IPS DF 4.7 (cell line): ENCODE measurements at regions not wholly inside any gene's neighbourhood (a gene's known extent, or its start where the extent isn't known, plus 50 kb on each side); places are given as distances from the start of the nearest gene placed in this dataset.
"Not testable (repeated sequence)": the region's sequence is repeated elsewhere in the genome, so short reads cannot be mapped to it uniquely, and the experiment has no call there.

Experiments
- DNase-seq: peaks from one replicate; pipeline ENCODE4 v3.0.0-alpha.2; 2013; ENCODE audit warnings: low spot score; ENCODE audit errors: extremely low read depth

DNA sequence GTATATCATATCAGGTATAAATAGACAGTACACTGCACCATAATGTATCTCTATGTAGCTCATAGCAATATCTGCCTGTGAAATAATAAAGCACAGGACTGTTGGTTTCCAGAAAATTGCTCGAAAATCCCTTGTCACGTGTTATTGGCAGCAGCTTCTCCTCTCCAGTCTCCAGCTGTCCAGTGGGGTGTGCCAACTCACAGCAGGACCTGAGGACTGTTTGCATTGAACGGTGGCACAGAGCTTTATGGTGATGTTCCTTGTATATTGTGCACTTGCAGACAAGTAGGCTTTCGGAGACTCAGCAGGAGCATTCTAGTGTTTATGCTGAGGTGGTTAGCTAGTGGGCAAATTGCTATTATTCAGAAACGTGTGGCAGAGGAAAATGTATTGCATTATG, 182.2 kb upstream of the ATP5MC3 start:
- no peak for DNase-seq

DNA sequence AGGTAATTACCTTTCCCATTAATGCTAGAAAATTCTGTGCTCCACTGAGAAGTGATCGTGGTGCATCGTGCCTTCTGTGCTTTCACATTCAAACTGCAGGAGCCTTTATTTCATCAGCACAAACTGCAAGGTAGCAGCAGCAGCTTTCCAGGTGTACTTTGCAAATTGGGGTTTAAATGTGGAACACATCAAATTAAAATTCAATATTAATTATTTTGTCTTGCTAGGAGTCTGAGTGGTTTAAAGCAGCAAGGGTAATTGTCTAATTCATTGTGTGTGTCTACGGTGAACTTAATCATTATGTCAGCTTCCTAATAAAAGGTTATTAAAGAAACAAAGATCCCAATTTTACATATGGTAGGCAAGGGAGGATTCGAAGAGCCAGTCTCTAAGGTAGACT, 180.8 kb upstream of the ATP5MC3 start:
- no peak for DNase-seq

DNA sequence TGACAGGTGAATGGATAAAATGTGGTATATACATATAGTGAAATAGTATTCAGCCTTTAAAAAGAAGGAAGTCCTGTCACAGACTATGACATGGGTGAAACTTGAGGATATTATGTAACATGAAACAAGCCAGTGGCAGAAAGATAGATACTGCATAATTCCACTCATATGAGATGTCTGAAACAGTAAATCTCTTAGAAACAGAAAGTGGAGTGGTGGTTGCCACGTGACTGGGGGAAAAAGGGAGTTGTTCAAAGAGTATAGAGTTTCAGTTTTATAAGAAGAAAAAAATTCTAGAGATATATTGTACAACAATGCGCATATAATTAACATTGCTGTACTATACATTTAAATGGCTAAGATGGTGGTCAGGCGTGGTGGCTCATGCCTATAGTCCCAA, 178.2 kb upstream of the ATP5MC3 start:
- no peak for DNase-seq

DNA sequence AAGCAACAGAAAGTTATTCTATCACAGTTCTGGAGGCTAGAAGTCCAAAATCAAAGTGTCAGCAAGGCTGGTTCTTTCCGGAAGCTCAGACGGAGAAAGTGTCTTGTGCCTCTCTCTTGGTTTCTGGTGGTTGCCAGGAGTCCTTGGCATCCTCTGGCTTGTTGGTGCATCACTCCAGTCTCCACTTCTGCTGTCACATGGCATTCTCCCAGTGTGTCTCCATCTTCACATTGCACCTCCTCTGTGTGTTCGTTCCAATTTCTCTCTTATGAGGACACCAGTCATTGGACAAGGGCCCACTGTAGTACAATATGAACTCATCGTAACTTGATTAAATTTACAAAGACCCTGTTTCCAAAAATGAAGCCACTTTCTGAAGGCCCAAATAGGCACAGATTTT, 175.4 kb upstream of the ATP5MC3 start:
- no peak for DNase-seq

DNA sequence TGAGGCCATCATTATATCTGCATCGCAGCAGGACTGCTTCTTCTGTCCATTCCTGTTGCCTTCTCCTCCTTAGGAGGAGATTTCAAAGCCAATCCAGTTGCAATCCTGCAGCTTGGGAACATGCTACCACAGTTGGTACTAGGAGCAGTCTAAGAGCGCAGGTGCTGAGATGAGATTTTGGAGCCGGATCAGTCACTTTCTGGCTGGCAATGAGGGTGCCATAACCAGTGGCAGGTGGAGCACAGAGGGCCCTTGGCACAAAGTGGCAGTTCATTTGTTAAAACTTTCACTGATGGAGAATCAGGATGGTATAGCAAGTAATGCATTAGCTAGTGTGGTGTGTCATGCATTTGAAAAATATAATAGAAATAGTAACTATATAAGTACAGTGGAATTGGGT, 173.7 kb upstream of the ATP5MC3 start:
- no peak for DNase-seq

DNA sequence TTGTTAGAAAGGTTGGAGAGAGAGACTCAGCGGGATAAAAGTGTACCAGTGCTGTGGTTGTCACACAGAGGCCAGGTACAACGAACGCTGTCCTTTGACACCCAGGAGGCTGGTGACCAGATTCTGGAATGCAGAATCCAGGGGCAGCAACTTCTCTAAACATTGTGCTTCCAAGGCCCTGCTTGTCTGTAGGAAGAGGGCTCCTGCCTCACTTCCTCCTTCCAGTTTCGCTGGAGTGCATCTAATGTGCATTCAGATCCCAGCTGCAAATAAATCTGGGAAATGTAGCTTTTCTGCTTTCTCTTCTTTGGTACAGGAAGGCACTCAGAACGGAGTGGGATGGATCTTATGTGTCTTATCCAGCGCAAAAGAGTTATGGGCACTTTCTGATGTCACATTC, 171.8 kb upstream of the ATP5MC3 start:
- no peak for DNase-seq

DNA sequence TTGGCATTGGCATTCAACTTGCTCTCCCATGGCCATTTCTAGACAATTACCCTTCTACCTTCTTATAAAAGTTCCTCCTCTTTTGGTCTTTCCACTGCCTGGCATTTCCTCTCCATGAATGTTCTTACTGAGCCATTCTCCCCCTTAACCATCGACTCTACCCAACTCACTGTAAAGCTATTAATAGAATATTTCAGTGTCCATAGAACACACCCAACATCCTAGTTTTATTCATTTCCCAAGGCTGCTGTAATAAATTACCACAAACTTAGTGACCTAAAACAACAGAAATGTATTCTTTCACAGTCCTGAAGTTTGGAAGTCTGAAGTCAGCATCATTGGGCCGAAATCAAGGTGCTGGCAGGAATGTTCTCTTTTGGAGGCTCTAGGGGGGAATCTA, 170.0 kb upstream of the ATP5MC3 start:
- no peak for DNase-seq

DNA sequence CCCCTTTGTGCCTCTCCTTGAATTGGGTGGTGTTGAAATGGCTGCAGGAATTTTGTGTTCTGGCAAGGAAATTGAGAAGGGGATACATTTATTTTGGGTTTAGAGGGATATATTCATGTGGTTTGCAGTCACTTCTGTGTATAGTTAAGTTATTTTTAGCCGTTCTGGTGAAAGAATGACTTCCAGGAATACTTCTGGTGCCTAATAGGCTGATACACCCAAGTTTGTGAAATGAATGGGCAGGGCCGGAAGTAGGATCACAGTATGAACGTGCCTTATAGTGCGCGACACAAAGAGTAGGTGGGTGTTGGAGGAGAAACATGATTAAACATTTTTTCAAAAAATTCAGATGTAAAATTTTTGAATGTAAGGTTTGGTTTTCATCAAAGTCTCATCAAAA, 168.6 kb upstream of the ATP5MC3 start:
- no peak for DNase-seq

DNA sequence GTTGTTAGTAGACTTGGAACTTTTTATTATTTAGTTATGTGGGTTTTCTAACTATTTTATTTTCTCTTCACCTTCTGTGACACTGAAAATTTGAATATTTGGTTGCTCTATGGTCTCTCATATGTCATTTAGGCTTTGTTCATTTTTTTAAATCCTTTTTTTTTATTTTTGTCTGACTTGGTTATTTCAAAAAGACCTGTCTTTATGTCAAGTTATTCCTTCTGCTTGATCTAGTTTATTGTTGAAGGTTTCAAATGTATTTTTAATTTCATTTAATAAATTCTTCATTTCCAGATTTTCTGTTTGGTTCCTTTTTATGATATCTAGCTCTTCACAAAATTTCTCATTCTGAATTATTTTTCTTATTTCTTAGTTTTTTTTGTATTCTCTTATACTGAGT, 160.6 kb upstream of the ATP5MC3 start:
- DNase-seq: no peak

DNA sequence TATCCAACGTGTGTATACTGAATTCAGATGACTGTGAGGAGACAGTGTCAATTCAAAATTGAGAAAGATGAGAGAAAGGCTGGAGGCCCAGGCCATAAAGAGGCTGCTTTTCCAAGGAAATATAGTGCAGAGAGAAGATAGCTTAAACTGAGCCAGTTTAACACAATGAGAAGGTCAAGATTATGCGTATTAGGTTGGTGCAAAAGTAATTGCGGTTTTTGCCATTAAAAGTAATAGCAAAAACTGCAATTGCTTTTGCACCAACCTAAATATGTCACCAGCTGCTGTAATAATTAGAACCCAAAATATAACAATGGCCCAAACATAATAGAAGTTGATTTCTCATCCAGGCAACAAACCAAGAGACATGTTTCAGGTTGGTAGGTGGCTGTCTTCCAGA, 148.7 kb upstream of the ATP5MC3 start:
- no peak for DNase-seq

DNA sequence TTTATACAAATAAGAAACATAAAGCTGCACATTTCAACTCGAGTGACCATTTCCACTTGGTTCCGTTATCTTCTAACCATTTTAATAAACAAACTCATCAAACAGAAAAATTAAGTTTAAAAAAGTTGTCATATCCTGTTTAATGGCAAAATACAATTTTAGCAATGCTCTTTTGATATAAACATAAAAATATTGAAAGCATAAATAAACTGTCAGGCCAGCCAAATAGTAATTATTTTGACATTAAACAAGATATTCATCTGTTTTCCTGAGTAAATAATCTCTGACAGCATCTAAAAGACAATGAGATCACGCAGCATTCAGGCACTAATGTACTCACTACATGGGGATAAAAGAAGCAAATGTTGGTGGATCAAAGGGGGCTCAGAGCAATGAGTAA, 145.3 kb upstream of the ATP5MC3 start:
- no peak for DNase-seq

DNA sequence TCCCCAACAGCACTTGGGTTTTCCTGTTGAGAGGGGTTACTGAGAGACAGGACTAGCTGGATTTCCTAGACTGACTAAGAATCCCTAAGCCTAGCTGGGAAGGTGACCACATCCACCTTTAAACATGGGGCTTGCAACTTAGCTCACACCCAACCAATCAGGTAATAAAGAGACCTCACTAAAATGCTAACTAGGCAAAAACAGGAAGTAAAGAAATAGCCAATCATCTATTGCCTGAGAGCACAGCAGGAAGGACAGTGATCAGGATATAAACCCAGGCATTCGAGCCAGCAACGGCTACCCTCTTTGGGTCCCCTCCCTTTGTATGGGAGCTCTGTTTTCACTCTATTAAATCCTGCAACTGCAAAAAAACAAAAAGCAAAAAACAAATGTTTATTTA, 144.7 kb upstream of the ATP5MC3 start:
- not testable (repeated sequence) for DNase-seq

DNA sequence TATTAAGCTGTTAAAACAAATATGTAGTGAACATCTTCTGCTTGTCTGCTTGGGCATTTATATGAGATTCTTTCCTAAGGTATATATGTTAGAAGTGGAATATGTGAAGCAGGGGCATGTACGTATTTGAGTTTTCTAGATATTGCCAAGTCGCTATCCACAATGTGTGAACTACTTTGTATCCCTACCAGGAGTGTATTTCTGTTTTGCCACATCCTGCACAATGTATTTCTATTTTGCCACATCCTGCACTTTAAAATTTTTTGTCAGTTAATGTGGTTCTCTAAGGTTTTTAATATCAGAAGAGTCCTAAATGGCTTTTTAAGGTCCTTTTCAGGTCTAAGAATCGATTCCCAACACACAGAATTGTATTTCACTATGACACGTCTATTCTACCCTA, 141.7 kb upstream of the ATP5MC3 start:
- no peak for DNase-seq

DNA sequence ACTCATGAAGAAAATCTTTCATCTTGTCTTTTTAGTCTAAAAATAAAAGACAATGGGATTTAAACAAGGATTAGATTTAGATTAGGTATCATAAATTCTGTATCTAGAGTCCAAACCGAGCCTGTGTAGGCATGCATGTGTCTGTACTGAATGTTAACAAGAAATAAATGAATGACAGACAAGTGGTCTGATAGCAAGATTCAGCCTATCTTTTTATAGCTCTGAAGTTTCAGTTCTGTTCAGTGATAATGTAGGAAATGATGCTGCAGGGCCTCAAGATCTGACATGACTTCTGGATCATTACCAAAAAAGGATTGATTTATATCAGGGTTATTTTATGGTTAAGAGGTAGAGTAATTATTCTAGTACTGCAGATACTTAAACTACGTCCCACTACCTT, 137.0 kb upstream of the ATP5MC3 start:
- no peak for DNase-seq

DNA sequence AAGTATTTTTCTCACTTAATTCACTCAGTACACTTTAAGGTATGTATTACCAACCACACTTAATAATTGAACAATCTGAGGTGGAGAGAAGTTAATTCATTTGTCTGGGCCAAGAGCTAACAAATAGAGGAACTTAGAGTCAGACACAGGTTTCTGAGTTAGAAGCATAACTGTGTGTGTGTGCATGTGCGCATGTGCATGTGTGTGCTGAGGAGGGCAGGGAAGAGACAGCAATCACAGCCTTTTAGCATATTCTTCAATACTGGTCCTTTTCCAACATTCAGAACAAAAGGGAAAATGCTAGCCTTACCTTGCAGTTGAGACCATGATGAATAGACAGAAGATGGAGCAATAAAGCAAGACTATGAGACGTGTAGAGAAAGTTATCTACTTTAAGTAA, 136.2 kb upstream of the ATP5MC3 start:
- no peak for DNase-seq

DNA sequence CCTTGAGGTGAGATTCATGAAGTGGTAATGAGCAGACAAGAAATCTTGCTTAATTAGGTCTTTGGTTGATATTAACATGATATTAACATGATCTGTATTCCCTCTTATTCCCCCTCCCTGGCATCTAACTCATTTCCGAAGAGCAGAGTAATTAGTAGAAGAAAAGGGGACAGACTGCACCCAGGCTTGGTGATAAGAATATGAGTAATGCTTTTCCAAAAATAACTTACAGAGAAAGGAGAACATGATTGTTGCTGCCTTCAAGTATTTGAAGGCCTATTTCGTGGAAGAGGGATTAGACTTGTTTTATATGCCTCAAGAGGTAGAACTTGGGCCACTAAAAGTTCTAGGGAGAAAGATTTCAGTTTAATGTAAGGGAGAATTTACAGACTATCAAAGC, 130.6 kb upstream of the ATP5MC3 start:
- DNase-seq: no peak

DNA sequence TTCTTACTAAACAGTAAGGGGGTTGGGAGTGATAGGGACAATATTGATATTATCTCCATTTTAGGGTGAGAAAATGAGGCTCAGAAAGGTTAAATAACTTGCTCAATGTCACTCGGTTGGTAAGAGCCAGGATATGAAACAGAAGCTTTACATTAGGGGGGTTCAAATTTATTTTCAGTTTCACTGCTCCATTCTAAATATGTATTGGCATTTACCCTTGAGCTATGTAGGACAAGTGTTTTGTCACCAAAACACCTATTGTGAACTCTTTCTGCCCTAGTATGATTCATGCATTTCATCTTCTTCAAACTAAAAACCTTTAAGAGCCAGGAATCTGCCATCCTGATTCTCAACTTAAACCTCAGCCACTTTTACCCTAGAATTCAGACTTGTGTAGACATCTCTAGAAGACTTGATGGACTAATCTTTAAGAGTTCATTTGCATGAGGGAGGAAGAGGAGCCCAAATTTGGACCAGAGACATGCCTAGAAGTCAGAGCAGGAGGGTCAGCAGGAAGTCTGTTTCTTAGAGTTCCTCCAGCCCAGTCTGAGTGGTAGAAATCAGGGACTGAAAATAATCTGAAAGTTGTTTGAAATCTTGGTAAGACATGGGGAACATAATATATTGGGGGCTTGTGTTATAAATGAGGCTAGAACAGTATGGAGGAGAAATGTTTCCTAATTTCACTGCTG, 129.4 kb upstream of the ATP5MC3 start:
- no peak for DNase-seq

DNA sequence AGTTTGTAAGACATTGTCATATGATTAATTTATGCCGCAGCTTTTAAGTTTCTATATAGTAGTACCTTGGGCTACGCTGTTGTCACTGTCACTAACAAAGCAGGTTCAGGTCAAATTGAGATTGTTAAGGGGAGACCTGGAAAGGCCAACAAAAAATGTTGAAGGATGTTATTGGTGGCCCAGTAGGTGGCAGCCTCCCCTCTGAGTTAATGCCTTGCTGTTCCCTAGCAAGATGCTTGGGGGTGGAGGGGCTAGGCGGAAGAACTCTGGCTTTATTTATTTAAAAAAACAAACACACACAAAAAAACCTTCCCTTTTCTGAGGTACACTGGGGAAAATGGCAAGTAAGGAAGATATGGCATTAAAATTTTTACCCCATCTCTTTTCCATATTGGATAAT, 128.3 kb upstream of the ATP5MC3 start:
- DNase-seq: peak; percentile 7

DNA sequence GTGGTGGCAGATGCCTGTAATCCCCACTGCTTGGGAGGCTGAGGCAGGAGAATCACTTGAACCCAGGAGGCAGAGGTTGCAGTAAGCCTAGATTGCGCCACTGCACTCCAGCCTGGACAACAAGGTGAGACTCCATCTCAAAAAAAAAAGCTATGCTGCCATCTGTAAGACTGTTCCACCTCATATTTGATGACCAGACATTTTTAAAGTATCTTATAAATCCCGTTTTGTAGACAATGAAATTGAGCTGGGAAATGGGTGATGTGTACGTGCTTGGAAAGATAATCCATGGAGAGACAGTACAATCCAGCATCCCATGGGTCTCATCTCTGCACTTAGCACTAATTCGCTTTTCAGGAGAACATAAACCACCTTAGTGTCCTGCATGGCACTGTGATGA, 126.5 kb upstream of the ATP5MC3 start:
- no peak for DNase-seq

DNA sequence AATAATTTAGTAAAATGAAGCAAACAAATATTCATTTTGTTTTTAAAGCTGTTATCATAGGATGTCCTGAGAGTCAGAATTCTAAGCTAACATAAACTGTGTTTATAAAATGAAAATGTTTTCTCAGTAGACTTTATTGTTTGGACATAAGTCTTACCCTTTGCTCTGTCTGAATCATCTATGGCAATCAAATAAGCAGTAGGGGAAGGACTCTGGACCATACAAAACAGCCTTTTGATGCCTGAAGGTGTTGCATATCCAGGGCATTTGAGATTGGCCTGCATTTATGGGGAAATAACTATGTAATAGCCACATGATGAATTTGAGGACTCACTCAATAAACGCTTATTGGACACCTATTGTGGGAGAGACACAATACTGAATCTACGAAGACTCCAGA, 123.0 kb upstream of the ATP5MC3 start:
- no peak for DNase-seq

DNA sequence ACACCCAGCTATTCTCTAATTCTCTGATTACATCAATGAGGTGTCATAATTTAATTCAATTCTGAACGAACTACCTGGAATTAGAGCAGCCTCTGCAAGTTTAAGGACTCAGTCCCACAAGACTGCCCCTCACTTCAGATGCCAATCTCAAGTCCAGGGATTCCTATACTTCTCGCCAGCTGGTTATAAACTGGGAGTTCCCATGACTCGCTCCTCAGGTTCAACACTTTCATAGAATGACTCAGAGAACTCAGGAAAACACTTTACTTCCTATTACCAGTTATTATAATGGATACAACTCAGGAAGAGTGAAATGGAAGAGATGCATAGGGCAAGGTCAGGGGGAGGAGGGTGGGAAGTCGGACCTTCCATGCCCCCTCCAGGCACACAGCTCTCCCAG, 112.3 kb upstream of the ATP5MC3 start:
- DNase-seq: no peak

DNA sequence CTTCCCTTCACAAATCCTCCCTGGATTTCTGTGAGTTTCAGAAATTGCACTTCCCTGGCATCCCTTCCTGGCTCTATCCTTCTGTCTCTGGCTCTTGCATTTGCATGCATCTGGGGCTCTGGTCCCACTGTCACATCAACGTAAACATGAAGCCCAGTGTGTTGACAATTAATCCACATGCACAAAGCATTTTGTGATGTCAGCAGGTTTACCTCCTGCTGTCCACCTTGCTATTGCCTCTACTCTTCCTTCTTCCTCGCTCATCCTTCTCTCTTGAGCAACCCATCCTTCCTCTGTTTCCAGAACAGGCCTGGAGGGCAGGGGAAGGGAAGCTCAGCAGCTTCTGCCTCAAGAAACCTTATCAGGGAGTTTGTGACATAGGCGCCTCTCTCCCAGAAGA, 111.7 kb upstream of the ATP5MC3 start:
- no peak for DNase-seq

DNA sequence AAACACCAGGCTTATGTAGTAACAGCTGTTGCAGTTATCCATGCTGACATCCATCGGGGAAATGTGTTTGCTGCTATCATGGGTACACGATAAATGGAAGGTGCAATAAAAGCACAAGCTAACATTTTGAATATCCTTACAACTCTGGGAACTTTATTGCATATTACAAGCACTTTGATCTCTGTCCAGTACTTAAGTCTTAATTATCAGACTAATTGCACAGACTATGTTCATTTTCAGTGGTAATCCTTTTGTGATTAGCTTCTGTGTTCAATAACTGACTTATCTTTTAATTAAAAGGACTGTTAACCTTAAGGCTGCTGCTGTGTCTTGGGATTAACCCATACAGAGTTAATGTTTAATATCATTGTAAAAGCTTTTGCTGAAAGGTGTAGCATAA, 101.4 kb upstream of the ATP5MC3 start:
- no peak for DNase-seq

DNA sequence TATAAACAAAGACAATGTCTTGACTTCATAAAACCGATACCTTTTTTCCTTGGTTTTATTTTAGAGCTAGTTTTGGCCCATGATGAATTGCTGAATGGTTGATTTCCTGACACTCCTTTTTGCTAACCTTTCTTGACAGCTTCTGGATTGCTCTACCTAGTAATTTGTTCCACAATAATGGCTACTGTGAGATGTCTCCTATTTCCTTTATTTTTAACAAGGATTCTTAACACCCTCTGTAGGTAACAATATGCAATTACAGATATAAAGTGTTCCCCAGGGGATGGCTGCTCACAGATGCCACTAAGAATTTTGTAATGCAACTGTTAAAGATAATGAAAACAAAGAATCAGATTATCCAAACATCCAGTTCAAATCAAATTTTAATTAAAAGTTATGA, 100.8 kb upstream of the ATP5MC3 start:
- peak; percentile 3 for DNase-seq
